NCI-H2107 (cell line): ENCODE measurements at regions not wholly inside any gene's neighbourhood (a gene's known extent, or its start where the extent isn't known, plus 50 kb on each side); places are given as distances from the start of the nearest gene placed in this dataset.

Experiments
- DNase-seq: peaks from one replicate; lab custom pipeline; 2025; lab: John Stamatoyannopoulos, UW

- DNase-seq: no peak
These were observed 661.5 kb upstream of the FRG1 start for GRCh38 chr4:189279188-189279587.

GRCh38 chr4:189285377-189285776 is 655.3 kb upstream of the FRG1 start:
- DNase-seq: no peak

- DNase-seq: no peak
These were observed 648.7 kb upstream of the FRG1 start for GRCh38 chr4:189291939-189292338.

- DNase-seq: no peak
These were observed 647.2 kb upstream of the FRG1 start for GRCh38 chr4:189293459-189293858.

- no peak for DNase-seq
These were observed 646.1 kb upstream of the FRG1 start for GRCh38 chr4:189294574-189294973.

DNA sequence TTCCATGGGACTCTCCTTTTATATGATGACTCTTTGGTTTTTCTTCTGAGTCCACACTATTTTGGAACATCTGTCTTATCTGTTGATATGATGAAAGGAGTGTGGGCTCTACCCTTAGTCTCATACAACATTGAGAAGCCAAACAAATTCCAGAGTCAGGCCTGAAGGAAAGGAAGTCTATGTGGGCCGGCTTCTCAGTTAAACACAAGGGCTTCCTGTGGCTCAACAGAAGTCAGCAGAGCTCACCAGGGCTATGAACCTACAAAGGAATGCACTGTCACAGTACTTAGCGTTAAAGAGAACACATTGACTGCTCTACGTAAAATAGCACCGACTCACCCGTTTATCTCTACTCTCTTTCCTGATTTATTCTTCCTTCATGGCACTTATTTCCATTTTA is 641.0 kb upstream of the FRG1 start:
- no peak for DNase-seq

GRCh38 chr4:189301692-189302091 is 639.0 kb upstream of the FRG1 start:
- no peak for DNase-seq

GRCh38 chr4:189302719-189303118 is 638.0 kb upstream of the FRG1 start:
- no peak for DNase-seq

DNA sequence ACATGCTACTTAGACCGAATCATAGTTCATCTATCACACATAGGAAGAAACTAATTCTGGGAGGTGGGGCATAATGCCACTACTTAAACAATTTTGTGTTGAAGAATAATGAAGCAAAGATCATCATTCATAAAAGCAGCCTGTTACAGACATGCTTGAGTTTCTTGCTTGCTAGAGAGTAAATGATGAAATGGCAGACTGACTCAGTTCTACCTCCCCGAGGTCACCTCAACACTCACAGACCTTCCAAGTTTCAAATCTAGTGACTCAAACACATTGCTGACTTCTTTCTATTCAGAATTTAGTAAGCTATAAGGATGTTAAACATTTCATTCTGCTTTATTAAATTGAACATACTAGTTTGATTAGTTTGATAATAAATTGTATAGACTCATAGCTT is 636.5 kb upstream of the FRG1 start:
- DNase-seq: no peak

DNA sequence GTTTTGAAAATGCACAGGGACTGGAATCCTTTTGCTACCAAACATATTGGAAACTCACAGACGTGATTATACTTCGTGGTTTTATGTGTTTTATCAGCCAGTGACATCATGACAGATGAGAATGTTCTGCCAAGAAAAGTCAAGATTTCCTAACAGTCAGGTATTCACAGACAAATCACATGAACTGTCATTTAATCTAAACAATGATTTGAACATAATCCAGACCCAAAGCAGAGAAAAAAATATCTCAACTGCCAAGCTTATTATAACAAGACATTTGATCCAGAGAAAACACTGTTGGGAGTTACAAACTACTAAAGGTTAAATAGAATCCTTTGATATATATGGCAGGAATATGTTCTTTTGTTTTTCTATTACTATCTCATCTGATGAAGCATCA is 635.9 kb upstream of the FRG1 start:
- DNase-seq: no peak

DNA sequence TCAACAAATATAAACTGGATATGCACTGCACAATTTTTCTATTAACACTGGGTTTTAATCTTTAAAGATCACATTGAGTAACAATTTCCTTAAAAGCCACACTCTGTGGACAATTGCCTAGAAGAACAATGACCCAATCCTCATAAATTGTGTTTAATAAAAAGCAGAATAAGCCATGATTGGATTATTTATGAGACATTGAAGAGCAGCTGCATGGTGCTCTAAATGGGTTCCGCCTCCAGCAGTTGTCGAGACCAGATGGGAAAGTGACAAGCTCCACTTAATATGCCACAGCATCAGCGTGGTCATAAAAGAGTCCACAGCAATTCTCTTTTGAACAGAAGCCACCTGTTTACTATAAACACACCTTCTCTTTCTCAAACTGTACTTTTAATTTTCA is 635.2 kb upstream of the FRG1 start:
- DNase-seq: no peak

DNA sequence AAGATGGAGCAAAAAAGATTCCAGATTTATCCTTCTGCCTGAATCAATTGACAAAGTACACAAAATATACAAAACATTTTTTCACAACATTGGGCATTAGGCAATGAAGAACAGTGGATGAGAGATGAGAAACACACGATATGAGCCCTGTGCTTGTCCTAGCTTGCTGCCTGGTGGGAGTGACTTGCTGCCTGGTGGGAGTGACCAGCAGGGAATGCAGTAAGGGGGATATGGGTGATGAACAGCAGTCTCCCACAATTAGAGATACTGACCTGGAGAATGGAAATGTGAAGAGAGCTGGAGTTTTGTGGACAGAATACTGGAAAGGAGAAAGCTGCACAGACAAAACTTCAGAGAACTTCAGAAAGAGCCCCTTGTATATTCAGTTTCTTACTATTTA is 629.4 kb upstream of the FRG1 start:
- DNase-seq: no peak

GRCh38 chr4:189313064-189313463 is 627.6 kb upstream of the FRG1 start:
- DNase-seq: no peak

DNA sequence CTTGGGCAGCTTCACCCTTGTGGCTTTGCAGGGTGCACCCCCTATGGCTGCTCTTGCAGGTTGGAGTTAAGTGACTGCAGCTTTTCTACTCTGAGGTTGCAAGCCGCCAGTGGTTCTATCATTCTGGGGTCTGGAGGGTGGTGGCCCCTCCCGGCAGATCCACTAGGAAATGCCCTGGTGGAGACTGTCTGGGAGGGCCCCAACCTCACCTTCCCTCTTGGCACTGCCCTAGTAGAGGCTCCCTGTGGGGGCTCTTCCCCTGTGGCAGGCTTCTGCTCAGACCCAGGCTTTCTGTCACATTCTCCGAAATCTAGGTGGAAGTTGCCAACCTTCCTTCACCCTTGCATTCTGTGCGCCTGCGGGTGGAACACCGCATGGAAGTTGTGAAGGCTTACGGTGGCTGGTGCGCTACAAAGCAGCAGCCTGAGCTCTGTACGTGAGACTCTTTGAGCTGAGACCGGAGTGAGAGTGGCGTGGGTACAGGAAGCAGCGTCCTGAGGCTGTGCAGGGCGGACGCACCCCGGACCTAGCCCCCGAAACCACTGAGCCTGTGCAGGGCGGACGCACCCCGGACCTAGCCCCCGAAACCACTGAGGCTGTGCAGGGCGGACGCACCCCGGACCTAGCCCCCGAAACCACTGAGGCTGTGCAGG is 626.7 kb upstream of the FRG1 start:
- DNase-seq: no peak

DNA sequence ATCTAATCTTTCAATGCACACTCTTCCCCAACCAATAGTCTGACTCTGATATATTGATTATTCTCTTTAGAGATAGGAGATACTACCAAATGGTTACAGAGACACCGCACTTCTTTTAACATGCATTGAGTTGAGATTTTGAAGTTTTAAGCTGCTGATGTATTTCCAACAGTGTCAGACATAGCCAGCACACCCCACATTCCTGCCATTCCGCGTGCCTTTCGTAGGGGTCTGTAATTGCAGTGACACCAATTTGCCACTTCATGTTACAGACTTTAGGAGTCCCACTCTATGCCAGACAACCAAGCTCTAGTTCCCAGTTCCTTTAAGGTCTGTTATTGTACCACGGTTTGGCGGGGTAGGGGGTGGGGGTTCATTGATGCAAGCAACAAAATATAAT is 618.2 kb upstream of the FRG1 start:
- DNase-seq: no peak

DNA sequence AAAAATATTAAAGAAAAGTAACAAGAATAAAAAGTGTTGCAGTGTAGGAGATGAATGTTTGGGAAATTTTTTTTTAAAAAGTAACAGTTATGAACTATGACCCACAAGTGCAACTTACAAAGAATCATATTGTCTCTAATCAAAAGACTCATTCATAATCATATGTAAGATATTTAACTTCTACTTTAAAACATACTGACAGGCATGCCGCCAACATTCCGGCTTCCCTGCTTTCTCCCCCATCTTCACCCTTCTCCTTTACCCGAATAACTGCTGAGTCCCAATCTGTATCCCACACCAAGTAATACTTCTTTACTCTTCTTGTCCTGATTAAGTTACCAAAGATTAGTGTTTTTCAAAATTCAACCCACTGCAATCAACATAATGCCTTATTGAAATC is 598.8 kb upstream of the FRG1 start:
- no peak for DNase-seq

GRCh38 chr4:189355590-189355989 is 585.1 kb upstream of the FRG1 start:
- no peak for DNase-seq

DNA sequence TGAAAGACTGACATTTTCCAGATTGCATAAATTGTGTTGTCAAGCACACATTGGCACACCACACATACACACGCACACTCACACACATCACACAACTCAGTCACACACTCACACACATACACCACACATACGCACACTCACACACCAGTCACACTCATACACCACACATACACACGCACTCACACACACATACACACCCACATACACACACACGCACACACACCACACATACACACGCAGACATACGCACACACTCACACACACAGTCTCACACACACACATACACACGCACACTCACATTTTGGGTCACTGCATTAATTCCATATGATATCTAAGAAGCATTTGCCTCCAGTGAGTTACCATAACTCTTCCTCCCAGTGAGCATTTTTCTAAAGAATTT is 578.3 kb upstream of the FRG1 start:
- DNase-seq: no peak

DNA sequence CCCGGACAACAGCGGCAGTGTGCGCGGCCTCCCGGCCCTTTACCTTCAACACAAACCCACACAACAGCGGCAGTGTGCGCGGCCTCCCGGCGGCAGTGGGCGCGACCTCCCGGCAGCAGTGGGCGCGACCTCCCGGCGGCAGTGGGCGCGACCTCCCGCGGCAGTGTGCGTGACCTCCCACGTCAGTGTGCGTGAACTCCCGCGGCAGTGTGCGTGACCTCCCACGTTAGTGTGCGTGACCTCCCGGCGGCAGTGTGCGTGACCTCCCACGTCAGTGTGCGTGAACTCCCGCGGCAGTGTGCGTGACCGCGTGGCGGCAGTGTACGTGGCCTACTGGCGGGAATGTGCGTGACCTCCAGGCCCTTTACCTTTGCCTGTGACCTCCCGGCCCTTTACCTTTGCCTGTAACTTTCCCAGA is 576.6 kb upstream of the FRG1 start:
- DNase-seq: no peak

DNA sequence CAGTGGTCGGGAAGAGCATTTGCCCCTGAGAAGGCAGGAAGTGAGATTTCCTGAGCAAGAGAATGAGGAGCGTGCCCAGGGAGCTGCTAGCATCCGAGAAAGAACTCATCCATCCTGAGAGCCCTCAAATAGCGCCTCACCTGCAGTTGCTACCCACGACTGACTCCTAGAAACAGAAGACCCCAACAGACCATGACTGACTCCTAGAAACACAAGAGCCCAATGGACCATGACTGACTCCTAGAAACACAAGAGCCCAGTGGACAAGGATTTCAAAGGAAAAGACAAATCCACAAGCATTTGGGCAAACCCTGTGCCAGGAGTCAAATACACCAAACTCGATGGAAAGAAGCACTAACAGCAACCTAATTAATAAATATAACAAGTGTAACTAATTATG is 575.2 kb upstream of the FRG1 start:
- no peak for DNase-seq

- no peak for DNase-seq
These were observed 572.8 kb upstream of the FRG1 start for GRCh38 chr4:189367832-189368231.

DNA sequence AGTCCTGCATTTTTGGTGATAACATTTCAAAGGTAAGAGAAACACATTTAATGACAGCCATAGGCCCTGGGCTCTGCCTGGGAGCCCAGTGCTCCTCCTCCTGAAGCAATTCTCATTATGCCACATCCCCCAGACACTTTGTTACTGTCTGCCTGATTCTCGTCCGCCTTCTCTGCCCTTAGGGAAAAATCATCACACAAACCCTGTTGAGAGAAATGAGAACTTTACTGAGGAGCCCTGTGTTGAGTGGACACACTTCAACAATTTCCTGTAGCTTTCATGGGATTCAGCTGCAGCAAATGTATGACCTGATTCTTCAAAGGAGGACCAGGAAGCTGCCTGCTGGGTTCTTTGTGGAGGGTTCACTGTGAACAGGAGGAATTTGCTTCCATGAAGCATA is 566.5 kb upstream of the FRG1 start:
- DNase-seq: no peak

GRCh38 chr4:189376901-189377300 is 563.8 kb upstream of the FRG1 start:
- DNase-seq: no peak

DNA sequence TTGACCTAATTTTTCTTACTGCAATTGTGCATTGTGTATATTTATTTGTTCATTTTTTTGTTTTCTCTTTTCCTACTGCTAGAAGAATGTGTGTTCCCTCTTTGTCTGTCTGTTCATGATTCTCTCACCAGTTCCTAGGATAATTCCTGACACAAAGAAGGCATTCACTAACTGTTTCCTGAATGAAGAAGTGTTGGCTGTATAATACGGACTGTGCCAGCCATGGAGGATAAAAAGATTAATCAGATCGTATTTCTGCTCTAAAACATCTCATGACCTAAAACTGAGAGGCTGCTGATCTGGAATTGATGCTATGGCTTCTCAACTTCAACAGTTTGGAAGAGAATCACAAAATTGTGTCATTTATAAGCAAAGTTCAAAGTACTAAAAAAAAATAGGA is 563.1 kb upstream of the FRG1 start:
- DNase-seq: no peak

GRCh38 chr4:189385098-189385497 is 555.6 kb upstream of the FRG1 start:
- DNase-seq: no peak
